GM18505 (cell line): ENCODE measurements at regions not wholly inside any gene's neighbourhood (a gene's known extent, or its start where the extent isn't known, plus 50 kb on each side); places are given as distances from the start of the nearest gene placed in this dataset.

Source experiments
- ATAC-seq: cut with Tn5 transposase; IDR thresholded peaks from one replicate; pipeline ENCODE4 v1.9.1; 2021; ENCODE audit not compliant: unreplicated experiment
- POLR2A ChIP-seq: IDR thresholded peaks from 4 replicates; pipeline ENCODE4 v1.6.1; 2011; ENCODE audit warnings: borderline replicate concordance; ENCODE audit not compliant: insufficient read depth, insufficient read length; ENCODE audit errors: extremely low read depth

- ATAC-seq: no peak
- no peak for TF ChIP-seq POLR2A
Observed at GRCh38 chr14:48417715-48418500, 742.5 kb upstream of the MDGA2 start.

GRCh38 chr14:48401321-48401720 lies 725.9 kb upstream of the MDGA2 start:
- no peak for TF ChIP-seq POLR2A
- no peak for ATAC-seq

GRCh38 chr14:48398675-48399282 lies 723.4 kb upstream of the MDGA2 start:
- no peak for TF ChIP-seq POLR2A
- no peak for ATAC-seq

- no peak for ATAC-seq
- no peak for TF ChIP-seq POLR2A
Observed at GRCh38 chr14:48391661-48392060, 716.3 kb upstream of the MDGA2 start.

GRCh38 chr14:48390346-48390745 lies 714.9 kb upstream of the MDGA2 start:
- no peak for ATAC-seq
- TF ChIP-seq POLR2A: no peak

GRCh38 chr14:48384821-48385220 lies 709.4 kb upstream of the MDGA2 start:
- ATAC-seq: no peak
- TF ChIP-seq POLR2A: no peak

- TF ChIP-seq POLR2A: no peak
- no peak for ATAC-seq
Observed at GRCh38 chr14:48382961-48383360, 707.6 kb upstream of the MDGA2 start.

- no peak for ATAC-seq
- TF ChIP-seq POLR2A: no peak
Observed at GRCh38 chr14:48378541-48378940, 703.1 kb upstream of the MDGA2 start.

GRCh38 chr14:48373981-48374380 lies 698.6 kb upstream of the MDGA2 start:
- TF ChIP-seq POLR2A: no peak
- no peak for ATAC-seq

GRCh38 chr14:48350971-48351370 lies 675.6 kb upstream of the MDGA2 start:
- no peak for TF ChIP-seq POLR2A
- ATAC-seq: no peak

- no peak for TF ChIP-seq POLR2A
- ATAC-seq: no peak
Observed at GRCh38 chr14:48349689-48350088, 674.3 kb upstream of the MDGA2 start.

- ATAC-seq: no peak
Observed at GRCh38 chr14:48341069-48341468, 665.7 kb upstream of the MDGA2 start.

GRCh38 chr14:48333221-48333920 lies 658.0 kb upstream of the MDGA2 start:
- ATAC-seq: no peak
- TF ChIP-seq POLR2A: no peak

More at GRCh38 chr14:48341069-48341468, 665.7 kb upstream of the MDGA2 start:
- no peak for TF ChIP-seq POLR2A

- TF ChIP-seq POLR2A: no peak
- ATAC-seq: no peak
Observed at GRCh38 chr14:48331421-48331820, 656.0 kb upstream of the MDGA2 start.
